ENCODE measurements at regions not wholly inside any gene's neighbourhood (a gene's known extent, or its start where the extent isn't known, plus 50 kb on each side); places are given as distances from the start of the nearest gene placed in this dataset.
"Not testable (repeated sequence)": the region's sequence is repeated elsewhere in the genome, so short reads cannot be mapped to it uniquely, and the experiment has no call there.

GRCh38 chr11:135004495-135004894 is 592.5 kb upstream of the B3GAT1 start:
- no peak for DNase-seq (ENCODE audit: insufficient read length, low spot score, missing footprints)
- Histone ChIP-seq H3K27me3 (ENCODE audit: insufficient read depth, low read length) (no peaks in the 10 kb centered on the region), H3K4me2 (ENCODE audit: insufficient read depth, low read length) (no peak overlapping the region), H3K36me3 (ENCODE audit: insufficient read depth, low read length) (no peaks in the 10 kb centered on the region), H3K79me2 (ENCODE audit: insufficient read depth, low read length) (no peaks in the 10 kb centered on the region), H3K4me3 (ENCODE audit: insufficient read depth, low read length) (no peak overlapping the region), H3K4me1 (ENCODE audit: insufficient read depth, low read length) (no peaks in the 10 kb centered on the region), H2AFZ (ENCODE audit: low read length) (no peak overlapping the region), H4K20me1 (ENCODE audit: insufficient read depth, low read length) (no peaks in the 10 kb centered on the region), H3K27ac (ENCODE audit: low read depth, low read length) (no peak overlapping the region), H3K9me3 (ENCODE audit: low read depth, low read length) (no peaks in the 10 kb centered on the region)
- no peak for TF ChIP-seq CTCF (IDR thresholded peaks at IDR 0.05; ENCODE audit: extremely low read depth, low read depth, low read length)

- TF ChIP-seq CTCF (IDR thresholded peaks at IDR 0.05; ENCODE audit: extremely low read depth, low read depth, low read length) = no peak
- no peak overlapping the region for H3K4me2 ChIP-seq (ENCODE audit: insufficient read depth, low read length)
- DNase-seq (ENCODE audit: insufficient read length, low spot score, missing footprints) = no peak
- no peak overlapping the region for H3K27ac ChIP-seq (ENCODE audit: low read depth, low read length)
- no peak overlapping the region for H3K4me3 ChIP-seq (ENCODE audit: insufficient read depth, low read length)
- H4K20me1 ChIP-seq (ENCODE audit: insufficient read depth, low read length) = no peaks in the 10 kb centered on the region
- no peaks in the 10 kb centered on the region for H3K27me3 ChIP-seq (ENCODE audit: insufficient read depth, low read length)
- H3K36me3 ChIP-seq (ENCODE audit: insufficient read depth, low read length) = no peaks in the 10 kb centered on the region
- no peaks in the 10 kb centered on the region for H3K4me1 ChIP-seq (ENCODE audit: insufficient read depth, low read length)
- H2AFZ ChIP-seq (ENCODE audit: low read length) = no peak overlapping the region
- H3K9me3 ChIP-seq (ENCODE audit: low read depth, low read length) = no peaks in the 10 kb centered on the region
- H3K79me2 ChIP-seq (ENCODE audit: insufficient read depth, low read length) = no peaks in the 10 kb centered on the region
These were observed 590.2 kb upstream of the B3GAT1 start for GRCh38 chr11:135002236-135002635.

- Histone ChIP-seq H3K27ac (ENCODE audit: low read depth, low read length) (no peak overlapping the region), H2AFZ (ENCODE audit: low read length) (no peak overlapping the region), H4K20me1 (ENCODE audit: insufficient read depth, low read length) (no peaks in the 10 kb centered on the region), H3K27me3 (ENCODE audit: insufficient read depth, low read length) (no peaks in the 10 kb centered on the region), H3K79me2 (ENCODE audit: insufficient read depth, low read length) (no peaks in the 10 kb centered on the region), H3K36me3 (ENCODE audit: insufficient read depth, low read length) (no peaks in the 10 kb centered on the region), H3K4me1 (ENCODE audit: insufficient read depth, low read length) (no peaks in the 10 kb centered on the region), H3K9me3 (ENCODE audit: low read depth, low read length) (no peaks in the 10 kb centered on the region), H3K4me2 (ENCODE audit: insufficient read depth, low read length) (no peak overlapping the region), H3K4me3 (ENCODE audit: insufficient read depth, low read length) (no peak overlapping the region)
- no peak for TF ChIP-seq CTCF (IDR thresholded peaks at IDR 0.05; ENCODE audit: extremely low read depth, low read depth, low read length)
- no peak for DNase-seq (ENCODE audit: insufficient read length, low spot score, missing footprints)
These were observed 589.5 kb upstream of the B3GAT1 start for GRCh38 chr11:135001581-135001980.

GRCh38 chr11:135001065-135001464 is 589.0 kb upstream of the B3GAT1 start:
- not testable (repeated sequence) for H3K27me3 ChIP-seq (ENCODE audit: insufficient read depth, low read length); H4K20me1 ChIP-seq (ENCODE audit: insufficient read depth, low read length); DNase-seq (ENCODE audit: insufficient read length, low spot score, missing footprints); H3K36me3 ChIP-seq (ENCODE audit: insufficient read depth, low read length); H3K79me2 ChIP-seq (ENCODE audit: insufficient read depth, low read length); H3K4me3 ChIP-seq (ENCODE audit: insufficient read depth, low read length); H2AFZ ChIP-seq (ENCODE audit: low read length); H3K4me1 ChIP-seq (ENCODE audit: insufficient read depth, low read length); H3K9me3 ChIP-seq (ENCODE audit: low read depth, low read length); H3K27ac ChIP-seq (ENCODE audit: low read depth, low read length); H3K4me2 ChIP-seq (ENCODE audit: insufficient read depth, low read length)

- Histone ChIP-seq H3K27ac (ENCODE audit: low read depth, low read length) (no peak overlapping the region), H2AFZ (ENCODE audit: low read length) (no peak overlapping the region), H4K20me1 (ENCODE audit: insufficient read depth, low read length) (no peaks in the 10 kb centered on the region), H3K36me3 (ENCODE audit: insufficient read depth, low read length) (no peaks in the 10 kb centered on the region), H3K27me3 (ENCODE audit: insufficient read depth, low read length) (no peaks in the 10 kb centered on the region), H3K9me3 (ENCODE audit: low read depth, low read length) (no peaks in the 10 kb centered on the region), H3K4me2 (ENCODE audit: insufficient read depth, low read length) (no peak overlapping the region), H3K4me1 (ENCODE audit: insufficient read depth, low read length) (no peaks in the 10 kb centered on the region), H3K79me2 (ENCODE audit: insufficient read depth, low read length) (no peaks in the 10 kb centered on the region), H3K4me3 (ENCODE audit: insufficient read depth, low read length) (no peak overlapping the region)
- DNase-seq (ENCODE audit: insufficient read length, low spot score, missing footprints) = no peak
- no peak for TF ChIP-seq CTCF (IDR thresholded peaks at IDR 0.05; ENCODE audit: extremely low read depth, low read depth, low read length)
These were observed 587.5 kb upstream of the B3GAT1 start for GRCh38 chr11:134999590-134999989.

Measured in osteoblast (primary cell).